ENCODE measurements at regions not wholly inside any gene's neighbourhood (a gene's known extent, or its start where the extent isn't known, plus 50 kb on each side); places are given as distances from the start of the nearest gene placed in this dataset.

- H3K4me3 ChIP-seq (replicated peaks in 1 of 2; ENCODE audit: low read depth in 1 of 2, low read length in 2 of 2) = no peak overlapping the region
- no peaks in the 10 kb centered on the region for H3K4me1 ChIP-seq (ENCODE audit: control insufficient read depth in 1 of 2, insufficient read depth in 2 of 2, low read length in 2 of 2)
- intact Hi-C loops (cut with micrococcal nuclease) = no loop called here
- H3K4me2 ChIP-seq (ENCODE audit: low read length) = no peak overlapping the region
- no peak overlapping the region for H2AFZ ChIP-seq (ENCODE audit: low read depth, low read length, poor library complexity, severe bottlenecking)
- ATAC-seq = no peak
- no TSS peak for BruUV-seq (replicated peaks)
- no peaks in the 10 kb centered on the region for H4K20me1 ChIP-seq (ENCODE audit: insufficient read depth)
- H3K27me3 ChIP-seq (ENCODE audit: insufficient read depth, low read length) = no peaks in the 10 kb centered on the region
- POLR2A ChIA-PET = no interaction called here
- H3K36me3 ChIP-seq (ENCODE audit: control insufficient read depth in 1 of 2, insufficient read depth in 2 of 2, low read length in 2 of 2) = no peaks in the 10 kb centered on the region
- H3K9ac ChIP-seq (ENCODE audit: low read length) = no peak overlapping the region
- no peaks in the 10 kb centered on the region for H3K79me2 ChIP-seq (ENCODE audit: insufficient read depth, low read length)
- CTCF ChIA-PET = interaction anchor here (0.6 kb wide), 1 partner anchor 152 kb away, joined by 3 read pairs; no protein-coding TSS in a partner anchor
- no peak for DNase-seq (ENCODE audit: low read depth, low spot score)
- RAD21 ChIA-PET (ENCODE audit: low non-redundant PET in 1 of 2, low total read pairs in 2 of 2, uncharacterized antibody in 2 of 2, unreplicated experiment in 2 of 2) = no interaction called here
- no peaks in the 10 kb centered on the region for H3K9me3 ChIP-seq (ENCODE audit: control insufficient read depth in 1 of 2, insufficient read depth in 1 of 2, low read depth in 1 of 2, low read length in 2 of 2)
- H3K9me2 ChIP-seq (ENCODE audit: insufficient read depth) = no peaks in the 10 kb centered on the region
- no peak for TF ChIP-seq SRF (IDR thresholded peaks at IDR 0.05; ENCODE audit: low read depth)
- TF ChIP-seq CBX3 (IDR thresholded peaks at IDR 0.05; ENCODE audit: low read depth) = no peak
- TF ChIP-seq MAX (IDR thresholded peaks at IDR 0.05) = no peak
- TF ChIP-seq POLR2A (IDR thresholded peaks at IDR 0.05; ENCODE audit: borderline replicate concordance, extremely low read depth, insufficient read depth, insufficient read length) = no peak
- TF ChIP-seq SIN3A (IDR thresholded peaks at IDR 0.05; ENCODE audit: low read depth) = no peak
- TF ChIP-seq ELF1 (IDR thresholded peaks at IDR 0.05; ENCODE audit: borderline replicate concordance, low read depth) = no peak
- TF ChIP-seq ZNF274 (IDR thresholded peaks at IDR 0.05; ENCODE audit: low read depth, low read length) = no peak
- no peak for TF ChIP-seq EGR1 (IDR thresholded peaks at IDR 0.05; ENCODE audit: low read depth)
- H3K27ac ChIP-seq (ENCODE audit: low read depth, low read length) = no peak overlapping the region
These were observed 134.3 kb upstream of the SASH1 start for GRCh38 chr6:148208298-148208697.

- ChIA-PET POLR2A (no interaction called here), CTCF (no interaction called here), RAD21 (ENCODE audit: low non-redundant PET in 1 of 2, low total read pairs in 2 of 2, uncharacterized antibody in 2 of 2, unreplicated experiment in 2 of 2) (no interaction called here)
- no peaks in the 10 kb centered on the region for H3K79me2 ChIP-seq (ENCODE audit: insufficient read depth, low read length)
- H3K27ac ChIP-seq (ENCODE audit: low read depth, low read length) = no peak overlapping the region
- H3K4me1 ChIP-seq (ENCODE audit: control insufficient read depth in 1 of 2, insufficient read depth in 2 of 2, low read length in 2 of 2) = no peaks in the 10 kb centered on the region
- no peaks in the 10 kb centered on the region for H3K36me3 ChIP-seq (ENCODE audit: control insufficient read depth in 1 of 2, insufficient read depth in 2 of 2, low read length in 2 of 2)
- TF ChIP-seq CEBPB (IDR thresholded peaks at IDR 0.05; ENCODE audit: low read depth) (no peak), CBX3 (IDR thresholded peaks at IDR 0.05; ENCODE audit: low read depth) (no peak), YY1 (IDR thresholded peaks at IDR 0.05; ENCODE audit: extremely low read depth, insufficient replicate concordance, low read depth, low read length) (no peak), SRF (IDR thresholded peaks at IDR 0.05; ENCODE audit: low read depth) (no peak), TCF7L2 (IDR thresholded peaks at IDR 0.05; ENCODE audit: borderline replicate concordance, extremely low read depth, insufficient read depth, insufficient read length) (no peak), ZBTB33 (IDR thresholded peaks at IDR 0.05; ENCODE audit: extremely low read depth, insufficient replicate concordance, low read length) (no peak), POLR2AphosphoS5 (IDR thresholded peaks at IDR 0.05; ENCODE audit: low read depth, low read length) (no peak), MAX (IDR thresholded peaks at IDR 0.05) (no peak), REST (IDR thresholded peaks at IDR 0.05; ENCODE audit: low read depth) (no peak)
- H3K4me2 ChIP-seq (ENCODE audit: low read length) = no peak overlapping the region
- no peak overlapping the region for H3K9ac ChIP-seq (ENCODE audit: low read length)
- ATAC-seq (no peak), DNase-seq (ENCODE audit: low read depth, low spot score) (no peak)
- no peak overlapping the region for H3K4me3 ChIP-seq (replicated peaks in 1 of 2; ENCODE audit: low read depth in 1 of 2, low read length in 2 of 2)
- H2AFZ ChIP-seq (ENCODE audit: low read depth, low read length, poor library complexity, severe bottlenecking) = no peak overlapping the region
- H3K9me3 ChIP-seq (ENCODE audit: control insufficient read depth in 1 of 2, insufficient read depth in 1 of 2, low read depth in 1 of 2, low read length in 2 of 2) = no peaks in the 10 kb centered on the region
- intact Hi-C loops (cut with micrococcal nuclease) = no loop called here
- H3K9me2 ChIP-seq (ENCODE audit: insufficient read depth) = no peaks in the 10 kb centered on the region
- BruUV-seq (replicated peaks) = no TSS peak
- H4K20me1 ChIP-seq (ENCODE audit: insufficient read depth) = no peaks in the 10 kb centered on the region
- H3K27me3 ChIP-seq (ENCODE audit: insufficient read depth, low read length) = no peaks in the 10 kb centered on the region
These were observed 130.8 kb upstream of the SASH1 start for GRCh38 chr6:148211777-148212324.
